ENCODE measurements at regions not wholly inside any gene's neighbourhood (a gene's known extent, or its start where the extent isn't known, plus 50 kb on each side); places are given as distances from the start of the nearest gene placed in this dataset.

DNA sequence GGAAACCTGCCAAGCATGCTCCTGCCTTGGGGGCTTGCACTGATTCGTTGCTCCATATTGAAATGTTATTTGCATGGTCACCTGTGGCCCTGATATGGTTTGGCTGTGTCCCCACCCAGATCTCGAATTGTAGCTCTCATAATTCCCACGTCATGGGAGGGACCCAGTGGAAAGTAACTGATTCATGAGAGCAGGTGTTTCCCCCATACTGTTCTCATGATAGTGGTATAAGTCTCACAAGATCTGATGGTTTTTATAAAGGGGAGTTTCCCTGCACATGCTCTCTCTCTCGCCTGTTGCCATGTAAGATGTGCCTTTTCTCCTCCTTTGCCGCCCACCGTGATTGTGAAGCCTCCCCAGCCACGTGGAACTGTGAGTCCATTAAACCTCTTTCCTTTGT lies 402.4 kb downstream of the ETS1 start:
- no peak for DNase-seq

GRCh38 chr11:128182844-128183243 lies 404.5 kb downstream of the ETS1 start:
- DNase-seq: no peak

DNA sequence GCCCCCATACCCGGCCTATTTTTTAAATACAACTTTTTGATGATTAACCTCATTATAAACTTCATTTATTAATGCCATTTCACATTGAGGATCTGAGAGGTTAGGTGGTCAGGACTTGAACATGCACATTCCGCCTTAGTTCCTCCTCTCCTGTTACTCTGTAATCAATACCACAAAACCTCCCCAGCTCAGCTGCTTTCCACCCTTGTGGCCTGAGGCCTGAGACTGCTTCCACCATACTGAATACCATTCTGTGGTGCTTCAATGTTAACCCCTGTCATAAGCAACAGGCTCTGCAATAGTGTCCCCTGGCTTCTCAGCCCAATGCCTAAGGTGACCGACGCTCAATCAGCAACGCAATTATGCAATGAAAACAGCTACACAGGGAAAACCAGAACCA lies 405.4 kb downstream of the ETS1 start:
- no peak for DNase-seq

DNA sequence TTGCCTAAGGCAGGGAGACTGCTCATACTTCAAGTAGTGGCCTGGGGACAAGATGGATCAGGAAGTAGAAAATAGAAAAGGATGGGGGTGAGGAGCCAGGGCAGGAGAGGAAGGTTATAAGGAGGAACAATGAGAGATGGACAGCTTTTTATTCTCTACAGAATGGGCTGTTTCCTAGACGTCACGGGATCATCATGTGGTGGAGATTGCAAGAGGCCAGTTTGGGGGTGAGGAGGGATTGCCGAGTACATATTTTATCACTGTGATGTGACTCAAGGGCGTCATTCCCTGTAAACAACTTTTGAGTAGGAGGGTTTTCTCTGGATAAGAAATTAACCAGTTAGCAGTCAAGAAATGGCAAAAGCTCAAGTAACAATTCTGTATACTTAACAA lies 406.3 kb downstream of the ETS1 start:
- DNase-seq: no peak

DNA sequence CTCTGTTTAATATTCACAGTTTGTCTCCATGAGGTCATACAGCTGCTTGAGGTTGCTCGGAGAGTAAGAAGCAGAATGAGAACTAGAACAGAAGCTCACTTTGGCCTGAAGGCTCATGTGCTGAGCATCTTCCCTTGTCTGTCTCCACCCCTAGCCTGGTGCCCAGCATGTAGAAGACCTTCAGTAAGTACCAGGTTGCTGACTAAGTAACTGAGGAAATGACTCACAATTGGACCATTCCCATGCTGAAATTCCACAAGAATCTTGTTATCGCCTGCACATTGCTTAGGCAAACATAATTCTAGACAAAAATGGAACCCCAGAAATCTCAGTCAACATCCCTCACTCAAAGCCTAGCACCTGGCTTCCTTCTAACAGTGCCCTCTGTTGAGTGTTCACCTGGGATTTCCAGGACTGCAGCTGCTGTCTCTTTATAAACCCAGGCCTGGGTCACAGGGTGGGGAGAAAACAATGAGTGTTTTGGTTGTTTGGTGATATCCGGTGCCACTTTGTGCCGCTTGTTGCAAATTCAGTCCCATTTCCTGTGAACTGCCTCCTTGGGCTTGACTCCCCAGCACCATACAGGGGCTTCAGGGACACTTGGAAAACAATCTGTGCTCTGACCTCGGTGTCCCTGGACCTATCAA lies 406.8 kb downstream of the ETS1 start:
- DNase-seq: peak; percentile 96

GRCh38 chr11:128179512-128179911 lies 407.8 kb downstream of the ETS1 start:
- peak; percentile 38 for DNase-seq

DNA sequence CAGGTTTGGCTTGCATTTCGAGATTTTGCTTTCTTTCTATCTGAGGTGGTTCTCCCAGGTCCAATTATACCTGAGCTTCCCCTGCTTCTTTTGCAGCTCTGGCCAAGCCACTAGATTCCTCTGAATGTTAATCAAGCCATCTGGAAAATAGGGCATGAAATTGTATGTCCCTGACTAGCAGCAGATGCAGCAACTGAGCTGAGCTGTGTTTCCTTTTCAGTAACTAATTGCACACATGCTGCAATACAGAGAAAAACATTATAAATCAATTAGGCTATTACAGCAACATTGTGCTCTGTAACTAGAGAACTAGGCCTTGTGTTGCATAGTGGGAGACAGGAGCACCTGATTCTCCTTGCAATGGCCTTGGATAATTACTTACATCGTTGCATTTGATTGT lies 408.3 kb downstream of the ETS1 start:
- DNase-seq: no peak

- peak; percentile 92 for DNase-seq
These were observed 412.7 kb downstream of the ETS1 start for GRCh38 chr11:128174465-128175291.

DNA sequence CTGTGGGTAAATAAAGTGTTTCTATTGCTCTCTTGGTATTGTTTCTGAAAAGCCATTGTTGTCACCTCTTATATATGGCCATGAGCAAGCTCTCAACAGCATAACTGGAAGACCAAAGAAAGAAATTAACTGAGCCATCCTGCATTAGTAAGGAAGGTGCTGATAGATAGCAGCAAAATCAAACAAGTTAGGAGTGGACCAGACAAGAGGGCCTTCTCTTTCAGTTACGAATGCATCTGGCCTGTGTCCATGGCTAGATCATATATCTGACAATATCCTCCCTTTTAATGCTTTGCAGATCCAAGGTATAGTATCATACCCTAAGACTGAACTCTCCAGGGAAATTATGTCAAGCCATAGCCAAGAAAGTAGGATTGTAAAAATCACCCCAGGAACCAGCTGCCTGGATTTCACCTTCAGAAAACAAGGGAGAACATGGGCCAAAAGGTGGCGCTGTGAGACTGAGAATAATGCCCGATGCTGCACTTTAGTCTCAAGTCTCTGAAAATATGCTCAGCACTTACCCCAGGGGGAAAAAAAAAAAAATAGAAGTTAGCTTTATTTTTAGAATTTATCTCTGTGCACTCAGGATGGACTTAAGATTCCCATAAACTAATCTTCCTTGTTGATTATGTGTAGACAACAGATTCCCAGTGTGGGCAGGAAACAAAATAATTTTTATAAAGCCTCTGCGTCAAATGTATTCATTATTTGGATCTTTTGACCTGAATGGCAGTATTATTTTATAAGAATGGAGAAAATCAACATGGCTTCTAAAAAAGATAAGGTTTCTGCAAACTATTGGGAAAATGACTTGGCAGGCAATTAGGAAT lies 415.1 kb downstream of the ETS1 start:
- DNase-seq: peak; percentile 83

DNA sequence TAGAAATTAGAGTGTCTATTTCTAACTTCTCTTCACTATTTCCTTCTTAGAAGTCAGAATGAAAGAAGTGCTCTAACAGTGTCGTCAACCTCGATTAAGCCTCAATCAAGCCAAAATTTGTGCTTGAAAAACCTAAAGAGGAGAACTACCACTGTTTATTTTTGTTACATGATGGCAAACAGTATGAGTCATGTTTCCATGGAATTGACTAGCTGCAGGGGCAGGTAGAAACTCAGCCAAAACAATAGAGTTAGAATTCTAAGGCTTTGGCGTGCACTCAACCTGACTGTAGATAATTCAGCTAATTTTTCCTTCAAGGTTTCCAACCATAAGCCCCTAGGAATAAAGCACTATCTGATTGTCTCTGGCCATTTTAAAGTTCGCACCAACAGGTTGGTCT lies 415.9 kb downstream of the ETS1 start:
- DNase-seq: no peak

DNA sequence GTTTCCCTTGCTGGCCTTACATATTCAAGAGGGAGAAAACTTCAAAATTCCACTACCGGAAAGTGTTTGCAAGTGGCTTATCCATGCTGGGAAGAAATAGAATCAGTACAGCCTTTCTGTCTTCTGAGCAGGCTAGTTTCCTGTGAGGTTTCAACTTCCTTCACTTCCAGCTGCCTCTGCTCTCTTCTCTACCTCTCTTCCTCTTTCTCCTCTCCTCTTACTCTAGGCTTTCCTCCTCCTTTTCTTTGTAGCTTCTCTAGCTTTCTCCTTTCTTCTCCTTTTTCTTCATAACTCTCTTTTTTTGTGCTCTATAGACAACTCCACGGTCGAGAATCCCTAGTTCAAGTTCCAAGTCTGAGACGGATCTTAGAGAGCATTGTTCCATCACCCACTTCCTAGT lies 421.8 kb downstream of the ETS1 start:
- no peak for DNase-seq

GRCh38 chr11:128164080-128164741 lies 423.1 kb downstream of the ETS1 start:
- DNase-seq: no peak

GRCh38 chr11:128161994-128162393 lies 425.4 kb downstream of the ETS1 start:
- no peak for DNase-seq

- no peak for DNase-seq
These were observed 425.9 kb downstream of the ETS1 start for GRCh38 chr11:128161436-128161835.

- DNase-seq: no peak
These were observed 428.5 kb downstream of the ETS1 start for GRCh38 chr11:128158860-128159259.

- peak; percentile 75 for DNase-seq
These were observed 429.7 kb downstream of the ETS1 start for GRCh38 chr11:128157423-128158298.

DNA sequence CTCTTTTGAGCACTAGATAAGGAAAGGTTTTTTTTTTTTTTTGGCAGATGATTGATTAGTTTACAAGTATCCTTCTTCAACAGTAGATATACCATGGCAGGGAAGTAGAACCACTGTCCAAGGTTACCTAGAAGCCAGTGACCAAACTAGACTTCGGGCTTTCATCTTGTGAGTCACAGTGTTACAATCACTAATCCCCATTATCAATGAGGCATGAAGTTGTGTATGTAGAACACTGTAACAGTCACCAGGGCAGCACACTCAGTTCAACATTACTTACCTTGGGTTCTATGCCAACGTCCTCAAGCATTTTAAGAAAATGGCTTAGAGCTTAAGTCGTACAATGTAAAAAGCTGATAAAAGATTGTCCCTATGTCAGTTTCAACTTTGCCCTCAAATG lies 430.9 kb downstream of the ETS1 start:
- DNase-seq: no peak

GRCh38 chr11:128155590-128155989 lies 431.8 kb downstream of the ETS1 start:
- no peak for DNase-seq

- no peak for DNase-seq
These were observed 433.7 kb downstream of the ETS1 start for GRCh38 chr11:128153697-128154048.

DNA sequence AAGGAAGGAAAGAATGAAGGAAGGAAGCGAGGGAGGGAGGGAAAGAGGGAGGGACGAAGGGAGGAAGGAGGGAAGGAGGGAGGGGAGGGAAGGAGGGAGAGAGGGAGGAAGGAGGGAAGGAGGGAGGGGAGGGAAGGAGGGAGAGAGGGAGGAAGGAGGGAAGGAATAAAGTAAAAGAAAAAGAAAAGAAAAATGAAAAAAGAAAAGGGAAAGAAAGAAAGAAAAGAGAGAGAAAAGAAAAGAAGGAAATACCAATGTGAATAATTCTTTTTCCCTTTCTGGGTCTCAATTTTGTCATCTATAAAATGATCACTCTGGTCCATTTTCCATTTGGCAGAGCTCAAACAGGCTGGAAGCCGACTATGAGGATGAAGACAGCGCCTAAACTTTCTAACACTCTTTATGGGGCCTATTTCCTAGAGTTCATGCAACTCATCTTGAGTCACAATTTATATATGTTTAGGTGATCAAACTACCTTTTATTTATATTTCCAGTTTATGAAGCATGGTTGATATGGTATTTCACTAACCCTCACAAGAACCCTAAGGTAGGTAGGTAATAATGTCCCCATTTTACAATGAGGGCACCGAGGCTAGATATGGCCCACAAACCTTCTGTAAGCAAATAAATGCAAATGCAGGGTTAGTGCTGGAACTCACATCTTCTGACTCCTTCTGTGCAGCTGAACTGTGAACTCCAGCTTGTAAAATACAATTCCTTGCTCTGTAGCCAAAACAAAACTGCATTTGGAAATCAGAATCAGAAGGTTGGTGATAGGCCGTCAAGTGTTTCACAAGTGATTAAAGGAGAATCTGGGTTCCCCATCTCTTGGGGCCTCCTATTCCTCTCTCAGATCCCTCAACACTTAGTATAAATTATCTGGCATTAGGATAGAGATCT lies 434.3 kb downstream of the ETS1 start:
- no peak for DNase-seq

GRCh38 chr11:128151780-128152179 lies 435.6 kb downstream of the ETS1 start:
- DNase-seq: no peak
